GM23338 (cell line): ENCODE measurements at regions not wholly inside any gene's neighbourhood (a gene's known extent, or its start where the extent isn't known, plus 50 kb on each side); places are given as distances from the start of the nearest gene placed in this dataset.

Experiments
- ATAC-seq: fragments of 200-7000 bp; cut with Tn5 transposase; 3 replicates; pipeline ENCODE4 v1.9.1; 2020
- DNase-seq: peaks from one replicate; pipeline ENCODE4 v3.0.0-alpha.2; 2015; ENCODE audit warnings: low spot score
- H2AFZ ChIP-seq: fragments of 200-600 bp; sonication (generic); 2 replicates; pipeline ENCODE4 v1.8.0; 2016; ENCODE audit warnings: antibody characterized with exemption, mild to moderate bottlenecking, moderate library complexity
- H3F3A ChIP-seq: fragments of 200-600 bp; sonication (generic); replicated peaks from 2 replicates; pipeline ENCODE4 v1.8.0; 2017; ENCODE audit warnings: antibody characterized with exemption, mixed run types, low read depth
- H3K27ac ChIP-seq: fragments of 200-600 bp; sonication (generic); 2 replicates; pipeline ENCODE4 v1.6.1; 2016; ENCODE audit warnings: low read depth
- H3K27me3 ChIP-seq: fragments of 200-600 bp; sonication (generic); 2 replicates; pipeline ENCODE4 v1.8.0; 2016; ENCODE audit warnings: mild to moderate bottlenecking, mixed run types, moderate library complexity; ENCODE audit not compliant: insufficient read depth
- H3K36me3 ChIP-seq: fragments of 200-600 bp; sonication (generic); 2 replicates; pipeline ENCODE4 v1.8.0; 2016; ENCODE audit warnings: mild to moderate bottlenecking; ENCODE audit not compliant: insufficient read depth
- H3K4me1 ChIP-seq: fragments of 200-600 bp; sonication (generic); 2 replicates; pipeline ENCODE4 v1.8.0; 2016; ENCODE audit warnings: mild to moderate bottlenecking, moderate library complexity; ENCODE audit not compliant: insufficient read depth
- H3K4me2 ChIP-seq: fragments of 200-600 bp; sonication (generic); 2 replicates; pipeline ENCODE4 v1.7.1; 2017; ENCODE audit warnings: mixed run types
- H3K4me3 ChIP-seq: fragments of 200-600 bp; sonication (generic); 2 replicates; pipeline ENCODE4 v1.6.1; 2016; ENCODE audit warnings: mixed run types
- H3K79me2 ChIP-seq: fragments of 200-600 bp; sonication (generic); replicated peaks from 2 replicates; pipeline ENCODE4 v1.8.0; 2017; ENCODE audit warnings: mild to moderate bottlenecking; ENCODE audit not compliant: insufficient read depth
- H3K9me2 ChIP-seq: fragments of 200-600 bp; sonication (generic); 2 replicates; pipeline ENCODE4 v1.8.0; 2017; ENCODE audit not compliant: insufficient read depth
- H4K20me1 ChIP-seq: fragments of 200-600 bp; sonication (generic); replicated peaks from 2 replicates; pipeline ENCODE4 v1.8.0; 2017; ENCODE audit warnings: mild to moderate bottlenecking; ENCODE audit not compliant: insufficient read depth
- H3K27ac Mint-ChIP-seq: 2 replicates; pipeline ENCODE4 v1.8.0; 2020; ENCODE audit warnings: inconsistent platforms, mild to moderate bottlenecking, moderate library complexity, mixed read lengths
- H3K27me3 Mint-ChIP-seq: 3 replicates; pipeline ENCODE4 v1.8.0; 2022; ENCODE audit warnings: low read depth, mild to moderate bottlenecking, moderate library complexity, mixed read lengths, inconsistent platforms; ENCODE audit not compliant: insufficient read depth, poor library complexity
- H3K36me3 Mint-ChIP-seq: 3 replicates; pipeline ENCODE4 v1.8.0; 2021; ENCODE audit warnings: low read depth, mild to moderate bottlenecking, inconsistent platforms, moderate library complexity, mixed read lengths
- H3K4me1 Mint-ChIP-seq: 3 replicates; pipeline ENCODE4 v1.8.0; 2020; ENCODE audit warnings: mild to moderate bottlenecking, inconsistent platforms, mixed read lengths
- H3K4me3 Mint-ChIP-seq: 3 replicates; pipeline ENCODE4 v1.8.0; 2021; ENCODE audit warnings: moderate library complexity, mild to moderate bottlenecking, inconsistent platforms, mixed read lengths
- H3K9me3 Mint-ChIP-seq: 3 replicates; pipeline ENCODE4 v1.8.0; 2020; ENCODE audit warnings: moderate library complexity, mild to moderate bottlenecking, inconsistent platforms, mixed read lengths
- CREB1 ChIP-seq: fragments of 250-450 bp; sonication (Bioruptor Pico); IDR thresholded peaks from 2 replicates; pipeline ENCODE4 v1.5.0; 2020; ENCODE audit warnings: low read depth, mild to moderate bottlenecking, moderate library complexity
- ETS1 ChIP-seq: IDR thresholded peaks from 2 replicates; pipeline ENCODE4 v1.6.1; 2016; ENCODE audit warnings: antibody characterized with exemption
- EZH2 ChIP-seq: fragments of 200-600 bp; sonication (generic); IDR thresholded peaks from one replicate; pipeline ENCODE4 v1.8.0; 2017; ENCODE audit warnings: antibody characterized with exemption, mild to moderate bottlenecking, low read depth; ENCODE audit not compliant: unreplicated experiment
- EZH2phosphoT487 ChIP-seq: fragments of 200-600 bp; sonication (generic); IDR thresholded peaks from one replicate; pipeline ENCODE4 v1.8.1; 2018; ENCODE audit warnings: antibody characterized with exemption; ENCODE audit not compliant: unreplicated experiment
- JUNB ChIP-seq: IDR thresholded peaks from one replicate; pipeline ENCODE4 v1.6.1; 2016; ENCODE audit warnings: antibody characterized with exemption; ENCODE audit not compliant: unreplicated experiment
- NANOG ChIP-seq: IDR thresholded peaks from 2 replicates; pipeline ENCODE4 v1.6.1; 2016; ENCODE audit warnings: antibody characterized with exemption, borderline replicate concordance
- POLR2AphosphoS5 ChIP-seq: IDR thresholded peaks from 2 replicates; pipeline ENCODE4 v1.6.1; 2016; ENCODE audit warnings: antibody characterized with exemption, low read depth
- STAT1 ChIP-seq: IDR thresholded peaks from one replicate; pipeline ENCODE4 v1.6.1; 2016; ENCODE audit warnings: antibody characterized with exemption; ENCODE audit not compliant: unreplicated experiment
- ZNF114 ChIP-seq: fragments of 250-450 bp; sonication (Bioruptor Pico); IDR thresholded peaks from 2 replicates; pipeline ENCODE4 v1.5.0; 2020; ENCODE audit warnings: mild to moderate bottlenecking, moderate library complexity
- ZNF331 ChIP-seq: fragments of 250-450 bp; sonication (Bioruptor Pico); IDR thresholded peaks from 2 replicates; pipeline ENCODE4 v1.5.0; 2020; ENCODE audit warnings: low read depth, mild to moderate bottlenecking, moderate library complexity
- TF ChIP-seq, protein P1 (sequence below): IDR thresholded peaks from one replicate; pipeline ENCODE4 v1.6.1; 2018; ENCODE audit warnings: antibody characterized with exemption; ENCODE audit not compliant: unreplicated experiment
- TF ChIP-seq, protein P2 (sequence below): fragments of 250-450 bp; sonication (Bioruptor Pico); IDR thresholded peaks from 2 replicates; pipeline ENCODE4 v1.5.0; 2020; ENCODE audit warnings: mild to moderate bottlenecking, moderate library complexity
- TF ChIP-seq, protein P3 (sequence below), 2 experiments: fragments of 200-600 bp in 1 of 2; sonication (generic) in 1 of 2; conservative IDR thresholded peaks; 2 replicates each; pipeline versions ENCODE4 v1.5.1 to v1.6.1; 2016 to 2017; ENCODE audit warnings: antibody characterized with exemption in 2 of 2, low read depth in 2 of 2, mild to moderate bottlenecking in 2 of 2, moderate library complexity in 1 of 2

DNA sequence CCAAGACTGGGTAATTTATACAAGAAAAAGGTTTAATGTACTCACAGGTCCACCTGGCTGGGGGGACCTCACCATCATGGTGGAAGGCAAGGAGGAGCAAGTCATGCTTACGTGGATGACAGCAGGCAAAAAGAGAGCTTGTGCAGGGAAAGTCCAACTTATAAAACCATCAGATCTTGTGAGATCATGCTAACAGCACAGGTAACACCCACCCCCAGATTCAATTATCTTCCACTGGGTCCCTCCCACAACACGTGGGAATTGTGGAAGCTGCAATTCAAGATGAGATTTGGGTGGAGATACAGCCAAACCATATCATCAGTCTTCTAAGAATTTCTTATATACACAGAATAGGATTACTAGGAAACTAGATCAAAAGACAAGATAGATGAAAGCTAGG is 555.6 kb downstream of the PRR16 start:
- no peak overlapping the region for H3K27ac Mint-ChIP-seq
- Histone ChIP-seq H3K4me2 (no peak overlapping the region), H3K79me2 (no peaks in the 10 kb centered on the region), H3K4me3 (no peak overlapping the region), H3K27ac (no peak overlapping the region), H3K36me3 (no peaks in the 10 kb centered on the region), H3F3A (no peaks in the 10 kb centered on the region), H3K4me1 (0 out of 2 replicates have a peak, but pooled peaks cover 6% of the 10 kb centered on the region), H4K20me1 (no peaks in the 10 kb centered on the region), H3K27me3 (no peaks in the 10 kb centered on the region), H3K9me2 (no peaks in the 10 kb centered on the region), H2AFZ (no peak overlapping the region)
- H3K4me3 Mint-ChIP-seq = no peak overlapping the region
- ATAC-seq (no peak), DNase-seq (no peak)
- peaks cover 7% of the 10 kb centered on the region; the same call in 2 of the 3 replicates for H3K4me1 Mint-ChIP-seq
- TF ChIP-seq EZH2phosphoT487 (no peak), CREB1 (CRISPR knock-in tag) (no peak), EZH2 (no peak), NANOG (no peak), JUNB (no peak), POLR2AphosphoS5 (no peak), STAT1 (no peak), ZNF331 (CRISPR knock-in tag) (no peak), ZNF114 (CRISPR knock-in tag) (no peak), ETS1 (no peak)
- TF ChIP-seq, protein P1, sequence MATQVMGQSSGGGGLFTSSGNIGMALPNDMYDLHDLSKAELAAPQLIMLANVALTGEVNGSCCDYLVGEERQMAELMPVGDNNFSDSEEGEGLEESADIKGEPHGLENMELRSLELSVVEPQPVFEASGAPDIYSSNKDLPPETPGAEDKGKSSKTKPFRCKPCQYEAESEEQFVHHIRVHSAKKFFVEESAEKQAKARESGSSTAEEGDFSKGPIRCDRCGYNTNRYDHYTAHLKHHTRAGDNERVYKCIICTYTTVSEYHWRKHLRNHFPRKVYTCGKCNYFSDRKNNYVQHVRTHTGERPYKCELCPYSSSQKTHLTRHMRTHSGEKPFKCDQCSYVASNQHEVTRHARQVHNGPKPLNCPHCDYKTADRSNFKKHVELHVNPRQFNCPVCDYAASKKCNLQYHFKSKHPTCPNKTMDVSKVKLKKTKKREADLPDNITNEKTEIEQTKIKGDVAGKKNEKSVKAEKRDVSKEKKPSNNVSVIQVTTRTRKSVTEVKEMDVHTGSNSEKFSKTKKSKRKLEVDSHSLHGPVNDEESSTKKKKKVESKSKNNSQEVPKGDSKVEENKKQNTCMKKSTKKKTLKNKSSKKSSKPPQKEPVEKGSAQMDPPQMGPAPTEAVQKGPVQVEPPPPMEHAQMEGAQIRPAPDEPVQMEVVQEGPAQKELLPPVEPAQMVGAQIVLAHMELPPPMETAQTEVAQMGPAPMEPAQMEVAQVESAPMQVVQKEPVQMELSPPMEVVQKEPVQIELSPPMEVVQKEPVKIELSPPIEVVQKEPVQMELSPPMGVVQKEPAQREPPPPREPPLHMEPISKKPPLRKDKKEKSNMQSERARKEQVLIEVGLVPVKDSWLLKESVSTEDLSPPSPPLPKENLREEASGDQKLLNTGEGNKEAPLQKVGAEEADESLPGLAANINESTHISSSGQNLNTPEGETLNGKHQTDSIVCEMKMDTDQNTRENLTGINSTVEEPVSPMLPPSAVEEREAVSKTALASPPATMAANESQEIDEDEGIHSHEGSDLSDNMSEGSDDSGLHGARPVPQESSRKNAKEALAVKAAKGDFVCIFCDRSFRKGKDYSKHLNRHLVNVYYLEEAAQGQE = no peak
- TF ChIP-seq, protein P2, sequence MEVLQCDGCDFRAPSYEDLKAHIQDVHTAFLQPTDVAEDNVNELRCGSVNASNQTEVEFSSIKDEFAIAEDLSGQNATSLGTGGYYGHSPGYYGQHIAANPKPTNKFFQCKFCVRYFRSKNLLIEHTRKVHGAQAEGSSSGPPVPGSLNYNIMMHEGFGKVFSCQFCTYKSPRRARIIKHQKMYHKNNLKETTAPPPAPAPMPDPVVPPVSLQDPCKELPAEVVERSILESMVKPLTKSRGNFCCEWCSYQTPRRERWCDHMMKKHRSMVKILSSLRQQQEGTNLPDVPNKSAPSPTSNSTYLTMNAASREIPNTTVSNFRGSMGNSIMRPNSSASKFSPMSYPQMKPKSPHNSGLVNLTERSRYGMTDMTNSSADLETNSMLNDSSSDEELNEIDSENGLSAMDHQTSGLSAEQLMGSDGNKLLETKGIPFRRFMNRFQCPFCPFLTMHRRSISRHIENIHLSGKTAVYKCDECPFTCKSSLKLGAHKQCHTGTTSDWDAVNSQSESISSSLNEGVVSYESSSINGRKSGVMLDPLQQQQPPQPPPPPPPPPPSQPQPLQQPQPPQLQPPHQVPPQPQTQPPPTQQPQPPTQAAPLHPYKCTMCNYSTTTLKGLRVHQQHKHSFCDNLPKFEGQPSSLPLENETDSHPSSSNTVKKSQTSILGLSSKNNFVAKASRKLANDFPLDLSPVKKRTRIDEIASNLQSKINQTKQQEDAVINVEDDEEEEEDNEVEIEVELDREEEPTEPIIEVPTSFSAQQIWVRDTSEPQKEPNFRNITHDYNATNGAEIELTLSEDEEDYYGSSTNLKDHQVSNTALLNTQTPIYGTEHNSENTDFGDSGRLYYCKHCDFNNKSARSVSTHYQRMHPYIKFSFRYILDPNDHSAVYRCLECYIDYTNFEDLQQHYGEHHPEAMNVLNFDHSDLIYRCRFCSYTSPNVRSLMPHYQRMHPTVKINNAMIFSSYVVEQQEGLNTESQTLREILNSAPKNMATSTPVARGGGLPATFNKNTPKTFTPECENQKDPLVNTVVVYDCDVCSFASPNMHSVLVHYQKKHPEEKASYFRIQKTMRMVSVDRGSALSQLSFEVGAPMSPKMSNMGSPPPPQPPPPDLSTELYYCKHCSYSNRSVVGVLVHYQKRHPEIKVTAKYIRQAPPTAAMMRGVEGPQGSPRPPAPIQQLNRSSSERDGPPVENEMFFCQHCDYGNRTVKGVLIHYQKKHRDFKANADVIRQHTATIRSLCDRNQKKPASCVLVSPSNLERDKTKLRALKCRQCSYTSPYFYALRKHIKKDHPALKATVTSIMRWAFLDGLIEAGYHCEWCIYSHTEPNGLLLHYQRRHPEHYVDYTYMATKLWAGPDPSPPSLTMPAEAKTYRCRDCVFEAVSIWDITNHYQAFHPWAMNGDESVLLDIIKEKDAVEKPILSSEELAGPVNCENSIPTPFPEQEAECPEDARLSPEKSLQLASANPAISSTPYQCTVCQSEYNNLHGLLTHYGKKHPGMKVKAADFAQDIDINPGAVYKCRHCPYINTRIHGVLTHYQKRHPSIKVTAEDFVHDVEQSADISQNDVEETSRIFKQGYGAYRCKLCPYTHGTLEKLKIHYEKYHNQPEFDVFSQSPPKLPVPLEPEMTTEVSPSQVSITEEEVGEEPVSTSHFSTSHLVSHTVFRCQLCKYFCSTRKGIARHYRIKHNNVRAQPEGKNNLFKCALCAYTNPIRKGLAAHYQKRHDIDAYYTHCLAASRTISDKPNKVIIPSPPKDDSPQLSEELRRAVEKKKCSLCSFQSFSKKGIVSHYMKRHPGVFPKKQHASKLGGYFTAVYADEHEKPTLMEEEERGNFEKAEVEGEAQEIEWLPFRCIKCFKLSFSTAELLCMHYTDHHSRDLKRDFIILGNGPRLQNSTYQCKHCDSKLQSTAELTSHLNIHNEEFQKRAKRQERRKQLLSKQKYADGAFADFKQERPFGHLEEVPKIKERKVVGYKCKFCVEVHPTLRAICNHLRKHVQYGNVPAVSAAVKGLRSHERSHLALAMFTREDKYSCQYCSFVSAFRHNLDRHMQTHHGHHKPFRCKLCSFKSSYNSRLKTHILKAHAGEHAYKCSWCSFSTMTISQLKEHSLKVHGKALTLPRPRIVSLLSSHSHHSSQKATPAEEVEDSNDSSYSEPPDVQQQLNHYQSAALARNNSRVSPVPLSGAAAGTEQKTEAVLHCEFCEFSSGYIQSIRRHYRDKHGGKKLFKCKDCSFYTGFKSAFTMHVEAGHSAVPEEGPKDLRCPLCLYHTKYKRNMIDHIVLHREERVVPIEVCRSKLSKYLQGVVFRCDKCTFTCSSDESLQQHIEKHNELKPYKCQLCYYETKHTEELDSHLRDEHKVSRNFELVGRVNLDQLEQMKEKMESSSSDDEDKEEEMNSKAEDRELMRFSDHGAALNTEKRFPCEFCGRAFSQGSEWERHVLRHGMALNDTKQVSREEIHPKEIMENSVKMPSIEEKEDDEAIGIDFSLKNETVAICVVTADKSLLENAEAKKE (CRISPR knock-in tag) = no peak
- TF ChIP-seq, protein P3, sequence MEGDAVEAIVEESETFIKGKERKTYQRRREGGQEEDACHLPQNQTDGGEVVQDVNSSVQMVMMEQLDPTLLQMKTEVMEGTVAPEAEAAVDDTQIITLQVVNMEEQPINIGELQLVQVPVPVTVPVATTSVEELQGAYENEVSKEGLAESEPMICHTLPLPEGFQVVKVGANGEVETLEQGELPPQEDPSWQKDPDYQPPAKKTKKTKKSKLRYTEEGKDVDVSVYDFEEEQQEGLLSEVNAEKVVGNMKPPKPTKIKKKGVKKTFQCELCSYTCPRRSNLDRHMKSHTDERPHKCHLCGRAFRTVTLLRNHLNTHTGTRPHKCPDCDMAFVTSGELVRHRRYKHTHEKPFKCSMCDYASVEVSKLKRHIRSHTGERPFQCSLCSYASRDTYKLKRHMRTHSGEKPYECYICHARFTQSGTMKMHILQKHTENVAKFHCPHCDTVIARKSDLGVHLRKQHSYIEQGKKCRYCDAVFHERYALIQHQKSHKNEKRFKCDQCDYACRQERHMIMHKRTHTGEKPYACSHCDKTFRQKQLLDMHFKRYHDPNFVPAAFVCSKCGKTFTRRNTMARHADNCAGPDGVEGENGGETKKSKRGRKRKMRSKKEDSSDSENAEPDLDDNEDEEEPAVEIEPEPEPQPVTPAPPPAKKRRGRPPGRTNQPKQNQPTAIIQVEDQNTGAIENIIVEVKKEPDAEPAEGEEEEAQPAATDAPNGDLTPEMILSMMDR (conservative IDR thresholded peaks at IDR 0.05; ENCODE audit: low read depth in 2 of 2) = no peak
- H3K27me3 Mint-ChIP-seq = no peaks in the 10 kb centered on the region
- H3K9me3 Mint-ChIP-seq = no peaks in the 10 kb centered on the region
- no peaks in the 10 kb centered on the region for H3K36me3 Mint-ChIP-seq
